ENCODE measurements at regions not wholly inside any gene's neighbourhood (a gene's known extent, or its start where the extent isn't known, plus 50 kb on each side); places are given as distances from the start of the nearest gene placed in this dataset.

DNA sequence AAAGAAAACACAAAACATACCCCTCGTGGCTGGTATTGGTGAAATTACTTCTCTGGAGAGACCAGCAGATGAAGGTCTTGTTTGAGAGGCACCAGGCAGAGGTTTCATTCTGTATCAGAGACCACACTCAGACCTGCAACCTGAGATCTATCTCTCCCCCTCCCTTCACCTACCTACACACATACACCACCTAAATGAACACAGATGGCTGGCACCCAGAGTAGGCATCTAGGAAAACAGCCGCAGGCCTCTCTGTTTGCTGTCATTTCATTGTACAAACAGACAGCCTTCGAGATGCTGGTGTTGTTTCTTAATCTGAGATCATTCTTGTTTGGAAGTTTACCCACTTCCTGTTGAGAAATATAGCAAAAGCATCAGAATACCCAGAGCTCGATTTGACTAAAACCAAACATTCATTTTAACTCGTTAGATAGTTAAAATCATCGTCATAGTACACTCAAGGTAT, 173.9 kb upstream of the SLC25A13 start:
- Histone ChIP-seq H3K4me3 (no peak overlapping the region), H3K4me2 (no peak overlapping the region), H3K27ac (no peak overlapping the region), H3K4me1 (0 out of 3 replicates have a peak, but pooled peaks cover 3% of the 10 kb centered on the region), H3K9me3 (no peaks in the 10 kb centered on the region)
- ChIA-PET CTCF (no interaction called here), POLR2A (no interaction called here)
- DNase-seq (ENCODE audit: low read depth in 1 of 2, low spot score in 1 of 2) (no peak), FAIRE-seq (no peak), ATAC-seq (no peak)
- WGBS (ENCODE audit: missing lambda C conversion rate) = 3% methylated on average over 6 of the region's 6 CpGs
- no peak for TF ChIP-seq CHD4 (IDR thresholded peaks at IDR 0.05; ENCODE audit: borderline replicate concordance)
- TF ChIP-seq HEYL (CRISPR knock-in tag; IDR thresholded peaks at IDR 0.05) = no peak
- TF ChIP-seq CHD2 (IDR thresholded peaks at IDR 0.05; ENCODE audit: low read length, partially characterized antibody) = no peak
- no peak for TF ChIP-seq POLR2A (IDR thresholded peaks at IDR 0.05; ENCODE audit: low read length)
- no peak for TF ChIP-seq TP53 (CRISPR knock-in tag; IDR thresholded peaks at IDR 0.05)
- TF ChIP-seq CBX2 (IDR thresholded peaks at IDR 0.05; ENCODE audit: borderline replicate concordance, low read depth) = no peak
- no peak for TF ChIP-seq HOXB13 (CRISPR knock-in tag; IDR thresholded peaks at IDR 0.05; ENCODE audit: low read depth)
- no peak for TF ChIP-seq CEBPB (IDR thresholded peaks at IDR 0.05)
- no peak for TF ChIP-seq ESRRA (IDR thresholded peaks at IDR 0.05; ENCODE audit: borderline replicate concordance, low read length)
- TF ChIP-seq FOSL2 (IDR thresholded peaks at IDR 0.05) = no peak
- TF ChIP-seq FOSL2 (CRISPR knock-in tag; IDR thresholded peaks at IDR 0.05) = no peak
- no peak for TF ChIP-seq RARB (CRISPR knock-in tag; IDR thresholded peaks at IDR 0.05)
- no peak for TF ChIP-seq ZSCAN20 (CRISPR knock-in tag; IDR thresholded peaks at IDR 0.05)
- TF ChIP-seq, protein P1, sequence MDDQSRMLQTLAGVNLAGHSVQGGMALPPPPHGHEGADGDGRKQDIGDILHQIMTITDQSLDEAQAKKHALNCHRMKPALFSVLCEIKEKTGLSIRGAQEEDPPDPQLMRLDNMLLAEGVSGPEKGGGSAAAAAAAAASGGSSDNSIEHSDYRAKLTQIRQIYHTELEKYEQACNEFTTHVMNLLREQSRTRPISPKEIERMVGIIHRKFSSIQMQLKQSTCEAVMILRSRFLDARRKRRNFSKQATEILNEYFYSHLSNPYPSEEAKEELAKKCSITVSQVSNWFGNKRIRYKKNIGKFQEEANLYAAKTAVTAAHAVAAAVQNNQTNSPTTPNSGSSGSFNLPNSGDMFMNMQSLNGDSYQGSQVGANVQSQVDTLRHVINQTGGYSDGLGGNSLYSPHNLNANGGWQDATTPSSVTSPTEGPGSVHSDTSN (IDR thresholded peaks at IDR 0.05) = no peak
- TF ChIP-seq MYC (IDR thresholded peaks at IDR 0.05; ENCODE audit: borderline replicate concordance, low read length) = no peak
- TF ChIP-seq SREBF2 (IDR thresholded peaks at IDR 0.05) = no peak
- TF ChIP-seq, protein P2, sequence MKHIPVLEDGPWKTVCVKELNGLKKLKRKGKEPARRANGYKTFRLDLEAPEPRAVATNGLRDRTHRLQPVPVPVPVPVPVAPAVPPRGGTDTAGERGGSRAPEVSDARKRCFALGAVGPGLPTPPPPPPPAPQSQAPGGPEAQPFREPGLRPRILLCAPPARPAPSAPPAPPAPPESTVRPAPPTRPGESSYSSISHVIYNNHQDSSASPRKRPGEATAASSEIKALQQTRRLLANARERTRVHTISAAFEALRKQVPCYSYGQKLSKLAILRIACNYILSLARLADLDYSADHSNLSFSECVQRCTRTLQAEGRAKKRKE (CRISPR knock-in tag; IDR thresholded peaks at IDR 0.05; ENCODE audit: low read depth) = no peak
- TF ChIP-seq, protein P3, sequence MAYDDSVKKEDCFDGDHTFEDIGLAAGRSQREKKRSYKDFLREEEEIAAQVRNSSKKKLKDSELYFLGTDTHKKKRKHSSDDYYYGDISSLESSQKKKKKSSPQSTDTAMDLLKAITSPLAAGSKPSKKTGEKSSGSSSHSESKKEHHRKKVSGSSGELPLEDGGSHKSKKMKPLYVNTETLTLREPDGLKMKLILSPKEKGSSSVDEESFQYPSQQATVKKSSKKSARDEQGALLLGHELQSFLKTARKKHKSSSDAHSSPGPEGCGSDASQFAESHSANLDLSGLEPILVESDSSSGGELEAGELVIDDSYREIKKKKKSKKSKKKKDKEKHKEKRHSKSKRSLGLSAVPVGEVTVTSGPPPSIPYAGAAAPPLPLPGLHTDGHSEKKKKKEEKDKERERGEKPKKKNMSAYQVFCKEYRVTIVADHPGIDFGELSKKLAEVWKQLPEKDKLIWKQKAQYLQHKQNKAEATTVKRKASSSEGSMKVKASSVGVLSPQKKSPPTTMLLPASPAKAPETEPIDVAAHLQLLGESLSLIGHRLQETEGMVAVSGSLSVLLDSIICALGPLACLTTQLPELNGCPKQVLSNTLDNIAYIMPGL (CRISPR knock-in tag; IDR thresholded peaks at IDR 0.05; ENCODE audit: borderline replicate concordance) = no peak
- no peak for TF ChIP-seq RCOR1 (IDR thresholded peaks at IDR 0.05; ENCODE audit: low read depth, low read length)

DNA sequence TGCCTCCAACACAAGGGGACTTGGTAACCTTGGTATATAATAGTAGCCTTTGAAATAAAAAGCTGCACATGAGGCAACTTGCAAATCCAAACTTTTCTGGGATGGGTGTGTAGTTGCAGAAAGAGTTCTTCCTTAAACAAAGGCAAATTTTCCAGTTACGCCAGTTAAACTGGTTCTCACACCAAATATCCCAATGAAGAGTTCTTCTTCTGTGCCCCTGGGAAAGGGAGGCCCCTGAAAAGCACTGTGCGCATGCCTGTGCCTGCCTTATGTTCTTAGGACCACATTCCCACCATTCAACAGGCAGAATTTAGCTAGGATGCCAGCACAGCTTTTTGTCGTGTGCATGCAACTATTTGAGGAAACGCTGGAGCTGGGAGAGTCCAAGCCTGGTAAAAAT, 164.8 kb upstream of the SLC25A13 start:
- TF ChIP-seq, protein P4, sequence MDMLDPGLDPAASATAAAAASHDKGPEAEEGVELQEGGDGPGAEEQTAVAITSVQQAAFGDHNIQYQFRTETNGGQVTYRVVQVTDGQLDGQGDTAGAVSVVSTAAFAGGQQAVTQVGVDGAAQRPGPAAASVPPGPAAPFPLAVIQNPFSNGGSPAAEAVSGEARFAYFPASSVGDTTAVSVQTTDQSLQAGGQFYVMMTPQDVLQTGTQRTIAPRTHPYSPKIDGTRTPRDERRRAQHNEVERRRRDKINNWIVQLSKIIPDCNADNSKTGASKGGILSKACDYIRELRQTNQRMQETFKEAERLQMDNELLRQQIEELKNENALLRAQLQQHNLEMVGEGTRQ (IDR thresholded peaks at IDR 0.05) = no peak
- TF ChIP-seq RNF2 (IDR thresholded peaks at IDR 0.05; ENCODE audit: borderline replicate concordance, low read depth) (no peak), RAD21 (conservative IDR thresholded peaks at IDR 0.05 in 1 of 2, IDR thresholded peaks at IDR 0.05 in 1 of 2) (no peak), ZNF302 (CRISPR knock-in tag; IDR thresholded peaks at IDR 0.05) (no peak), HOXA7 (CRISPR knock-in tag; IDR thresholded peaks at IDR 0.05) (no peak), RFX5 (IDR thresholded peaks at IDR 0.05) (no peak), ZFP36 (IDR thresholded peaks at IDR 0.05; ENCODE audit: borderline replicate concordance, partially characterized antibody) (no peak), NPAS2 (CRISPR knock-in tag; IDR thresholded peaks at IDR 0.05; ENCODE audit: borderline replicate concordance) (no peak)
- TF ChIP-seq, protein P1 (IDR thresholded peaks at IDR 0.05) = no peak
- TF ChIP-seq, protein P2 (CRISPR knock-in tag; IDR thresholded peaks at IDR 0.05; ENCODE audit: low read depth) = no peak
- no peak for FAIRE-seq
- H3K9me3 ChIP-seq = no peaks in the 10 kb centered on the region
- CTCF ChIA-PET = no interaction called here
- H3K27ac ChIP-seq = no peak overlapping the region
- POLR2A ChIA-PET = no interaction called here
- no peak for DNase-seq (ENCODE audit: low read depth in 1 of 2, low spot score in 1 of 2)
- no peaks in the 10 kb centered on the region for H3K4me1 ChIP-seq
- WGBS (ENCODE audit: missing lambda C conversion rate) = 20% methylated on average over 4 of the region's 4 CpGs
- no peak for ATAC-seq
- no peak overlapping the region for H3K4me2 ChIP-seq
- H3K4me3 ChIP-seq = no peak overlapping the region

Data from A549 (cell line).